GM18870 (cell line): ENCODE measurements at regions not wholly inside any gene's neighbourhood (a gene's known extent, or its start where the extent isn't known, plus 50 kb on each side); places are given as distances from the start of the nearest gene placed in this dataset.
"Not testable (repeated sequence)": the region's sequence is repeated elsewhere in the genome, so short reads cannot be mapped to it uniquely, and the experiment has no call there.

Source experiments
- ATAC-seq: cut with Tn5 transposase; IDR thresholded peaks from one replicate; pipeline ENCODE4 v1.9.1; 2021; ENCODE audit warnings: moderate library complexity; ENCODE audit not compliant: unreplicated experiment

- no peak for ATAC-seq
These were observed 379.4 kb upstream of the RGS6 start for GRCh38 chr14:71552809-71553208.

GRCh38 chr14:71553779-71554178 is 378.4 kb upstream of the RGS6 start:
- no peak for ATAC-seq

- ATAC-seq, result no peak
These were observed 377.9 kb upstream of the RGS6 start for GRCh38 chr14:71554323-71554722.

GRCh38 chr14:71554959-71555612 is 377.1 kb upstream of the RGS6 start:
- peak; percentile 23 for ATAC-seq

GRCh38 chr14:71555654-71556559 is 376.3 kb upstream of the RGS6 start:
- ATAC-seq, result peak; percentile 76

GRCh38 chr14:71556730-71557129 is 375.5 kb upstream of the RGS6 start:
- no peak for ATAC-seq

GRCh38 chr14:71557351-71557750 is 374.9 kb upstream of the RGS6 start:
- ATAC-seq, result no peak

- not testable (repeated sequence) for ATAC-seq
These were observed 373.3 kb upstream of the RGS6 start for GRCh38 chr14:71558943-71559342.

GRCh38 chr14:71560751-71561150 is 371.5 kb upstream of the RGS6 start:
- no peak for ATAC-seq

GRCh38 chr14:71563492-71564153 is 368.6 kb upstream of the RGS6 start:
- peak; percentile 46 for ATAC-seq

GRCh38 chr14:71566276-71566675 is 366.0 kb upstream of the RGS6 start:
- ATAC-seq, result peak; percentile 64

- ATAC-seq, result not testable (repeated sequence)
These were observed 364.6 kb upstream of the RGS6 start for GRCh38 chr14:71567499-71568133.

- ATAC-seq, result no peak
These were observed 357.3 kb upstream of the RGS6 start for GRCh38 chr14:71574976-71575375.

- no peak for ATAC-seq
These were observed 355.8 kb upstream of the RGS6 start for GRCh38 chr14:71576472-71576871.

GRCh38 chr14:71579331-71579730 is 352.9 kb upstream of the RGS6 start:
- ATAC-seq, result no peak

GRCh38 chr14:71582705-71583104 is 349.5 kb upstream of the RGS6 start:
- no peak for ATAC-seq

- ATAC-seq, result no peak
These were observed 349.0 kb upstream of the RGS6 start for GRCh38 chr14:71583194-71583593.

GRCh38 chr14:71583705-71584104 is 348.5 kb upstream of the RGS6 start:
- ATAC-seq, result no peak

- no peak for ATAC-seq
These were observed 346.9 kb upstream of the RGS6 start for GRCh38 chr14:71585361-71585760.

- no peak for ATAC-seq
These were observed 345.9 kb upstream of the RGS6 start for GRCh38 chr14:71586131-71586897.
